LNCaP clone FGC (cell line): ENCODE measurements at regions not wholly inside any gene's neighbourhood (a gene's known extent, or its start where the extent isn't known, plus 50 kb on each side); places are given as distances from the start of the nearest gene placed in this dataset.

Source experiments
- DNase-seq: peaks from one replicate; pipeline ENCODE4 v3.0.0-alpha.2; 2011; ENCODE audit warnings: low read depth
- H3K4me3 ChIP-seq: 2 replicates; pipeline ENCODE4 v1.5.1; 2011; ENCODE audit warnings: mild to moderate bottlenecking, low read depth, low read length, control low read depth
- TF ChIP-seq, protein P1 (sequence below): IDR thresholded peaks from 2 replicates; pipeline ENCODE4 v1.5.1; 2012; ENCODE audit warnings: mild to moderate bottlenecking; ENCODE audit not compliant: control insufficient read depth, insufficient read depth; ENCODE audit errors: extremely low read depth

GRCh38 chr18:78813936-78814710 is 165.5 kb upstream of the SALL3 start:
- H3K4me3 ChIP-seq, result no peak overlapping the region
- TF ChIP-seq, protein P1, sequence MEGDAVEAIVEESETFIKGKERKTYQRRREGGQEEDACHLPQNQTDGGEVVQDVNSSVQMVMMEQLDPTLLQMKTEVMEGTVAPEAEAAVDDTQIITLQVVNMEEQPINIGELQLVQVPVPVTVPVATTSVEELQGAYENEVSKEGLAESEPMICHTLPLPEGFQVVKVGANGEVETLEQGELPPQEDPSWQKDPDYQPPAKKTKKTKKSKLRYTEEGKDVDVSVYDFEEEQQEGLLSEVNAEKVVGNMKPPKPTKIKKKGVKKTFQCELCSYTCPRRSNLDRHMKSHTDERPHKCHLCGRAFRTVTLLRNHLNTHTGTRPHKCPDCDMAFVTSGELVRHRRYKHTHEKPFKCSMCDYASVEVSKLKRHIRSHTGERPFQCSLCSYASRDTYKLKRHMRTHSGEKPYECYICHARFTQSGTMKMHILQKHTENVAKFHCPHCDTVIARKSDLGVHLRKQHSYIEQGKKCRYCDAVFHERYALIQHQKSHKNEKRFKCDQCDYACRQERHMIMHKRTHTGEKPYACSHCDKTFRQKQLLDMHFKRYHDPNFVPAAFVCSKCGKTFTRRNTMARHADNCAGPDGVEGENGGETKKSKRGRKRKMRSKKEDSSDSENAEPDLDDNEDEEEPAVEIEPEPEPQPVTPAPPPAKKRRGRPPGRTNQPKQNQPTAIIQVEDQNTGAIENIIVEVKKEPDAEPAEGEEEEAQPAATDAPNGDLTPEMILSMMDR, result no peak
- no peak for DNase-seq

GRCh38 chr18:78814766-78815165 is 164.9 kb upstream of the SALL3 start:
- DNase-seq, result no peak
- H3K4me3 ChIP-seq, result no peak overlapping the region
- TF ChIP-seq, protein P1, result no peak

GRCh38 chr18:78816114-78816513 is 163.5 kb upstream of the SALL3 start:
- H3K4me3 ChIP-seq, result no peak overlapping the region
- TF ChIP-seq, protein P1, result no peak
- no peak for DNase-seq

GRCh38 chr18:78816916-78817315 is 162.7 kb upstream of the SALL3 start:
- DNase-seq, result no peak
- TF ChIP-seq, protein P1, result no peak
- no peak overlapping the region for H3K4me3 ChIP-seq

DNA sequence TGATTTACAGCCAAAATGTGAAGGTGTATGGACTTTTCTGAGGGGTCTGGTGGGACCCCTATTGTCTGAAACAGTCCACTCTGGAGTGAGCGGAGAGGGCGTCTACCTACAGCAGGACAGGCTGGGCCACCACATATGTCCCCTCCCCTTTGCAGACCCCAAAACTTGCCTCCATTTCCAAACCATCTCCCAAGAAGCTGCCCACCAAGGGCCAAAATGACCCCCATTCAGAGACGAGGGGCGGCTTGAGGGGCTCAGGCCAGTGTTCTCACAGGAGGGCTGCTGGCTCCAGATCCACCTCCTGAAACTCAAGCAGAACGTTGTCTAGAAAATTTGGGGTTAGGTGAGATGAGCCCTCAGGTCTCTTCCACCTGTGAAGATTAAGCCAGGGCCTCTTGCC is 161.1 kb upstream of the SALL3 start:
- no peak overlapping the region for H3K4me3 ChIP-seq
- TF ChIP-seq, protein P1, result no peak
- DNase-seq, result no peak

DNA sequence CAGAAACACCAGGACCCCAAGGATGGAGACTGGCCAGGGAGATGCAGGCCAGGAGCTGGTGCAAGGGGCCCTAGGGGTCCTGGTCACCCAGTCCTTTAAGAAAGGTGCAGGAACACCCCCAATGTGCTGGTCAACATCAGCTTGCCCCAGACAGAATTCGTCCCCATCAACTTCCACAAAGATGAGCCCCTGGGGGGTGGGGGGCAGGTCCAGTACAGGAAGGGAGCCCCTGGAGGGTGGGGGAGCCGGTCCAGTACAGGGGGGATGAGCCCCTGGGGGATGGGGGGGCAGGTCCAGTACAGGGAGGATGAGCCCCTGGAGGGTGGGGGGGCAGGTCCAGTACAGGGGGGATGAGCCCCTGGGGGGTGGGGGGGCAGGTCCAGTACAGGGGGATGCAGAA is 160.7 kb upstream of the SALL3 start:
- no peak for DNase-seq
- TF ChIP-seq, protein P1, result no peak
- no peak overlapping the region for H3K4me3 ChIP-seq
